K562 (cell line): ENCODE measurements at regions not wholly inside any gene's neighbourhood (a gene's known extent, or its start where the extent isn't known, plus 50 kb on each side); places are given as distances from the start of the nearest gene placed in this dataset.

Source experiments
- ATAC-seq: fragments of 200-7000 bp; cut with Tn5 transposase; 3 replicates; pipeline ENCODE4 v1.9.1; 2020; ENCODE audit warnings: moderate library complexity
- BruUV-seq: library from RNA; stranded (reverse); fragments of 400-500 nt; replicated peaks from 2 replicates; lab custom pipeline; 2021; lab: Mats Ljungman, UMichigan
- CTCF ChIA-PET: fragments of 300-600 bp; formaldehyde crosslinking; extraction: SDS; loops from one replicate; lab custom pipeline; 2021; ENCODE audit warnings: low intra/inter-chr PET ratio; lab: Yijun Ruan, JAX
- POLR2A ChIA-PET: fragments of 300-600, 350-650 bp; sonication (Branson Sonifier 250); formaldehyde crosslinking; extraction: SDS; loops from one replicate; lab custom pipeline; 2021; ENCODE audit warnings: antibody characterized with exemption, inconsistent platforms; lab: Yijun Ruan, JAX
- DNase-seq, 4 experiments: peaks; one replicate each; pipeline versions ENCODE4 v3.0.0 to v3.0.0-alpha.2; 2011 to 2018; ENCODE audit warnings: low spot score in 3 of 4, mixed read lengths in 3 of 4; ENCODE audit errors: extremely low read depth in 1 of 4
- FAIRE-seq: peaks from 2 replicates; lab custom pipeline; 2011; peaks lifted over from hg19 to GRCh38; lab: Jason Lieb, UNC
- H2AFZ ChIP-seq: 2 replicates; pipeline ENCODE4 v1.6.0; 2011; ENCODE audit warnings: low read depth, low read length, control low read depth, inconsistent platforms
- H3K27ac ChIP-seq: fragments of 200-600 bp; 3 replicates; pipeline ENCODE4 v1.8.0; 2011; ENCODE audit warnings: low read depth, mild to moderate bottlenecking, control low read depth, inconsistent platforms, low read length, moderate library complexity, mixed read lengths; ENCODE audit errors: extremely low read depth
- H3K27me3 ChIP-seq, 2 experiments: fragments of 300-600 bp in 1 of 2; 2 replicates in 1 of 2; 3 replicates in 1 of 2; pipeline versions ENCODE4 v1.6.0 to v1.8.0; 2011; ENCODE audit warnings: inconsistent platforms in 2 of 2, low read length in 2 of 2, mild to moderate bottlenecking in 1 of 2, mixed read lengths in 1 of 2, moderate library complexity in 1 of 2; ENCODE audit not compliant: control insufficient read depth in 2 of 2, insufficient read depth in 2 of 2
- H3K36me3 ChIP-seq: fragments of 300-600 bp; 3 replicates; pipeline ENCODE4 v1.8.0; 2011; ENCODE audit warnings: mild to moderate bottlenecking, low read length, inconsistent platforms; ENCODE audit not compliant: control insufficient read depth, insufficient read depth
- H3K4me1 ChIP-seq, 2 experiments: fragments of 200-600 bp in 1 of 2; replicated peaks in 1 of 2; 2 replicates in 1 of 2; 3 replicates in 1 of 2; pipeline versions ENCODE4 v1.5.1 to v1.8.0; 2011; ENCODE audit warnings: inconsistent platforms in 2 of 2, low read length in 2 of 2, mild to moderate bottlenecking in 1 of 2, mixed read lengths in 1 of 2, moderate library complexity in 1 of 2; ENCODE audit not compliant: control insufficient read depth in 2 of 2, insufficient read depth in 2 of 2
- H3K4me2 ChIP-seq: 2 replicates; pipeline ENCODE4 v1.6.1; 2011; ENCODE audit warnings: low read length, control low read depth, inconsistent platforms, mixed read lengths; ENCODE audit not compliant: insufficient read depth
- H3K4me3 ChIP-seq: fragments of 200-600 bp; sonication (generic), shearing (Covaris generic); 2 replicates; pipeline ENCODE4 v1.5.1; 2016; ENCODE audit warnings: control low read depth, inconsistent platforms
- H3K79me2 ChIP-seq: fragments of 200-600 bp; 3 replicates; pipeline ENCODE4 v1.8.0; 2011; ENCODE audit warnings: low read length, inconsistent platforms; ENCODE audit not compliant: control insufficient read depth, insufficient read depth
- H3K9ac ChIP-seq, 2 experiments: 2 replicates each; pipeline versions ENCODE4 v1.6.0 to v1.6.1; 2011; ENCODE audit warnings: low read depth in 2 of 2, low read length in 2 of 2, control low read depth in 1 of 2, inconsistent platforms in 1 of 2, mild to moderate bottlenecking in 1 of 2, mixed read lengths in 1 of 2; ENCODE audit not compliant: insufficient read depth in 1 of 2
- H3K9me1 ChIP-seq: one replicate; pipeline ENCODE4 v1.6.0; 2011; ENCODE audit warnings: inconsistent platforms, mild to moderate bottlenecking, low read length, moderate library complexity; ENCODE audit not compliant: control insufficient read depth, insufficient read depth
- H3K9me3 ChIP-seq: replicated peaks from 2 replicates; pipeline ENCODE4 v1.5.1; 2011; ENCODE audit warnings: low read depth, low read length, inconsistent platforms; ENCODE audit not compliant: control insufficient read depth, insufficient read depth
- H4K20me1 ChIP-seq: replicated peaks from 2 replicates; pipeline ENCODE4 v1.6.1; 2011; ENCODE audit warnings: low read length, inconsistent platforms, mixed read lengths; ENCODE audit not compliant: control insufficient read depth, insufficient read depth
- AFF1 ChIP-seq, 2 experiments: fragments of 450-650 bp; IDR thresholded peaks; 2 replicates each; pipeline ENCODE4 v1.6.1; 2018; ENCODE audit warnings: mild to moderate bottlenecking in 2 of 2, low read depth in 1 of 2; ENCODE audit not compliant: partially characterized antibody in 2 of 2
- FOXM1 ChIP-seq, 2 experiments: fragments of 450-650 bp in 1 of 2; sonication (generic) in 1 of 2; formaldehyde crosslinking in 1 of 2; IDR thresholded peaks; 2 replicates each; pipeline versions ENCODE4 v1.6.1 to v1.9.0; 2017 to 2022; ENCODE audit warnings: low read depth in 2 of 2, mild to moderate bottlenecking in 2 of 2, missing genetic modification reagents in 1 of 2, moderate library complexity in 1 of 2
- HDAC8 ChIP-seq: fragments of 450-650 bp; IDR thresholded peaks from 2 replicates; pipeline ENCODE4 v1.6.1; 2016; ENCODE audit warnings: mild to moderate bottlenecking, missing genetic modification characterization, moderate library complexity, missing compliant biosample characterization
- PYGO2 ChIP-seq: fragments of 450-650 bp; IDR thresholded peaks from 2 replicates; pipeline ENCODE4 v1.6.1; 2016; ENCODE audit warnings: mild to moderate bottlenecking, missing genetic modification characterization, moderate library complexity, missing compliant biosample characterization
- ZNF212 ChIP-seq: fragments of 450-650 bp; formaldehyde crosslinking; IDR thresholded peaks from 2 replicates; pipeline ENCODE4 v1.4.0; 2020; ENCODE audit warnings: mild to moderate bottlenecking
- in situ Hi-C: fragments of 300-500 bp; cut with MboI; formaldehyde crosslinking; loops from 4 replicates; pipeline ENCODE4 v1.15.0; 2018; ENCODE audit warnings: inconsistent platforms, mixed read lengths
- intact Hi-C: fragments of 100-400 bp; cut with micrococcal nuclease; formaldehyde crosslinking; loops from 2 replicates; pipeline ENCODE4 v1.14.2; 2022

GRCh38 chr1:4476394-4476793 is 178.0 kb upstream of the AJAP1 start:
- no peaks in the 10 kb centered on the region for H3K79me2 ChIP-seq
- H3K4me1 ChIP-seq: no peaks in the 10 kb centered on the region
- no peak for DNase-seq
- no peaks in the 10 kb centered on the region for H4K20me1 ChIP-seq
- FAIRE-seq: no peak
- BruUV-seq: no TSS peak
- no peaks in the 10 kb centered on the region; the same call in 1 of the 2 replicates for H3K9me3 ChIP-seq
- intact Hi-C loops (no loop called here), in situ Hi-C loops (no loop called here)
- no peak overlapping the region for H3K9ac ChIP-seq
- H3K4me2 ChIP-seq: no peak overlapping the region
- H3K36me3 ChIP-seq: no peaks in the 10 kb centered on the region
- H2AFZ ChIP-seq: no peak overlapping the region
- no peaks in the 10 kb centered on the region; a peak in 1 of 5 replicates for H3K27me3 ChIP-seq
- no peak overlapping the region for H3K4me3 ChIP-seq
- ATAC-seq: no peak
- TF ChIP-seq PYGO2 (tag): no peak
- TF ChIP-seq HDAC8: no peak
- no peak for TF ChIP-seq FOXM1 (IDR thresholded peaks at IDR 0.05; ENCODE audit: low read depth)
- no peak for TF ChIP-seq FOXM1 (CRISPR knock-in tag; IDR thresholded peaks at IDR 0.05; ENCODE audit: low read depth)
- peak in 1 of 2 experiments; percentile 69 for TF ChIP-seq AFF1 (IDR thresholded peaks at IDR 0.05; ENCODE audit: low read depth in 1 of 2, partially characterized antibody in 2 of 2)
- TF ChIP-seq ZNF212 (CRISPR knock-in tag): no peak
- ChIA-PET CTCF (no interaction called here), POLR2A (no interaction called here)
- H3K27ac ChIP-seq: no peak overlapping the region
- no peaks in the 10 kb centered on the region for H3K9me1 ChIP-seq
